ENCODE measurements at regions not wholly inside any gene's neighbourhood (a gene's known extent, or its start where the extent isn't known, plus 50 kb on each side); places are given as distances from the start of the nearest gene placed in this dataset.
"Not testable (repeated sequence)": the region's sequence is repeated elsewhere in the genome, so short reads cannot be mapped to it uniquely, and the experiment has no call there.

DNA sequence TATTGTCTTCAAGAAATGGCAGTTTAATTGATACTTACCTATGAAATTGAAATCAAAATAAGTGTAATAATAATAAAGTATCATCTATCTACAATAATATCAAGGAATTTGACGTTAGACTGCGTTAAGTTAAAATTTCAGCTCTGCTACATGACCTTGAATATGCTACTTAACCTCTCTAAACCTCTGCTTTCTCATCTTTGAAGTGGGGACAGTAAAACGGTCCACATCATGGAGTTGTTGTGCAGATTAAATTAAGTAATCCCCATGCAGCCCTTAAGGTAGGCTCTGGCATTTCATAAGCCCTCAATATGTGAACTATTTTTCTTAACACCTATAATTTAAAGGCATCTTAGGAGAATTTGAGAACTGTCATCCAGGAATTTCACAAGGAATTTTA is 252.4 kb upstream of the PHF14 start:
- intact Hi-C loops (cut with DNase I), result no loop called here
- DNase-seq, result no peak

GRCh38 chr7:10723832-10724231 is 249.8 kb upstream of the PHF14 start:
- DNase-seq, result no peak
- intact Hi-C loops (cut with DNase I), result no loop called here

DNA sequence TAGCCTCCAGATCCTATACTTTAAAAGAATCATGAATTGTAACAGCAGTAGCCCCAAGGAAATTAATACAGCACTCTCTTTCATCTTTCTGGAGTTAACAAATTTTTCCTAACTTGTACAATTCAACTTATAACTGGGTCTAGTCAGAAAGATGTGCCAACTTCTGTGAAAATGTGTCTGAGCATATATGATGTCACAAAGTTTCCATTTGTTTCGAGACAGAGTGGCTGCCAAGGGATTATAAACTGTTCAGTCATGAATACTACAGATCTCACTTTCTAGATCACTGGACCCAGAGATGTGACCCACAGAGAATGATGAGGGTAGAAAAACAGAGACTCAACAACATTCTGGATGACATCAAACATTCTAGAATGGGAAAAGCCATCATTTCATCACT is 249.2 kb upstream of the PHF14 start:
- no peak for DNase-seq
- intact Hi-C loops (cut with DNase I), result no loop called here

- intact Hi-C loops (cut with DNase I), result no loop called here
- no peak for DNase-seq
These were observed 246.0 kb upstream of the PHF14 start for GRCh38 chr7:10727636-10728035.

DNA sequence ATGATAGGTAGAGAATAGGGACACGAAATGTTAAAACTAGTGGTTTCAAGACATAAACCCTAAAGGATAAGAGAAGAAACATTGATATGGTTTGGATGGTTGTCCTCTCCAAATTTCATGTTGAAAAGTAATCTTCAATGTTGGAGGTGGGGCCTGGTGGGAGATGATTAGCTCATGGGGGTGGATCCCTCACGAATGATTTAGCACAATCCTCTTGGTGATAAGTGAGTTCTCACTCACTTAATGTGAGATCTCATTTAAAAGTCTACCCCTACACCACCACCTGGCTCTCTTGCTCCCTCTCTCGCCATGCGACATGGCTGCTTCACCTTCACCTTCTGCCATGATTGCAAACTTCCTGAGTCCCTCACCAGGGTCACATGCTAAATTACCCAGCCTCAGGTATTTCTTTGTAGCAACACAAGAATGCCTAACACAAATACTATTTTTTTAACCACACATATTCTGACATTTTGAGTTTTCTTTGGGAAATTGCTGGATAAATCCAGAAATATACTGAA is 242.4 kb upstream of the PHF14 start:
- intact Hi-C loops (cut with DNase I), result no loop called here
- no peak for DNase-seq

DNA sequence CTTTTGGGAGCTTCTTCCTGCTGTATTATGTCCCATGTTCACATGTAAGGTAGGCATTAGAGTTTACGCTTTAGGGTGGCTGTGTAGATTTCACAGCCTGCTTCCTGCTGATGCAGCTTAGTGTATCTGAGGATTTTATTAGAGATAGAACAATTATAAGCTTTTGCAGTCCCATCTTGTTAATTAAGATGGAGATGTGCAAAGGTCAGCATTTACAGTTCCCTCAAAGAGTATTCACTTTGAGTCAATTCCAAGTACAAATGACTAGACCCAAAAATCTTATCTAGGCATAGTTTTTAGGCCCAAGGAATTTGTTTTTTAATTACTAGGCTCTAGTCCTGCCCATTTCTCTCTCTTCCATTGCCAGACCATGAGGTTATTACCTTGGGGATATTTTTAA is 239.9 kb upstream of the PHF14 start:
- intact Hi-C loops (cut with DNase I), result no loop called here
- no peak for DNase-seq

GRCh38 chr7:10734595-10734994 is 239.1 kb upstream of the PHF14 start:
- intact Hi-C loops (cut with DNase I), result no loop called here
- no peak for DNase-seq

- DNase-seq, result no peak
- intact Hi-C loops (cut with DNase I), result no loop called here
These were observed 234.3 kb upstream of the PHF14 start for GRCh38 chr7:10739401-10739800.

DNA sequence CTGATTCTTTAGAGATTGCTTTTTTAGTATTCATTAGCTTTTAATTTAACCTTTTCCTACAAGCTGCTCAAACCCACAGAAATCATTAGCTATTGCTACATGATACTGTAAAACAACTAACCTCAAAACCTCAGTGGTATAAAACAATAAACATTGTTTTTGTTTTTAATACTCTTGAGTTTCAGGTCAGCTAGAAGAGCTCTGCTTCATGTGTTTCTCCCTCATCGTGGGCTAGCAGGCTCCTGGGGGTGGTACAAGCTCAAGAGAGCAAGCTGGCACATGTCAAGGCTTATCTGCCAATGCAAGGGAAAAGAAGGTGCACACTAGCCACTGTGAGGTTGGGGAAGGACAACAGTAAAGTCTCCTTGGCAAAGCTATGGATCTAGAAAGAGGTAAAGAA is 232.9 kb upstream of the PHF14 start:
- intact Hi-C loops (cut with DNase I), result no loop called here
- no peak for DNase-seq

DNA sequence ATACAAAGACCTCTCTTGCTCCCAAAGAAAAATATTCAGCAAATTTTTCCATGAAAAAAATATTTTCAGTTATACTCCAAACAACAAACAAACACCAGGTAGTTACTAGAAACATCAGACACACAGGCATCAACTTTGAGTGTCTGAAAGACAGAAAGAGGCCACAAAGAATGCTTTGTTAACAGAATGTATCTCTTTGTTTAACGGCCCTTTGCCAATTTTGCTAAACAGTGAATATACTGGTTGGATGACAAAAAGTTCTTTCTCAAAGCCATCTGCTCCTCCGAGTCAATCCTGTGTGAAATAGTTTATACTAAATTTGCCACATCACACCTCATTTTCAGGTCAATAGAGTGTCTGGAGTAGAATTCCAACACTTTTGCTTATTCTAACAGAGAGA is 216.7 kb upstream of the PHF14 start:
- DNase-seq, result peak in 3 of 42 donors; percentile 11 to 32 (median 26)
- intact Hi-C loops (cut with DNase I), result no loop called here

GRCh38 chr7:10759120-10759519 is 214.6 kb upstream of the PHF14 start:
- DNase-seq, result no peak
- intact Hi-C loops (cut with DNase I), result no loop called here

- intact Hi-C loops (cut with DNase I), result no loop called here
- DNase-seq, result no peak
These were observed 205.9 kb upstream of the PHF14 start for GRCh38 chr7:10767771-10768170.

DNA sequence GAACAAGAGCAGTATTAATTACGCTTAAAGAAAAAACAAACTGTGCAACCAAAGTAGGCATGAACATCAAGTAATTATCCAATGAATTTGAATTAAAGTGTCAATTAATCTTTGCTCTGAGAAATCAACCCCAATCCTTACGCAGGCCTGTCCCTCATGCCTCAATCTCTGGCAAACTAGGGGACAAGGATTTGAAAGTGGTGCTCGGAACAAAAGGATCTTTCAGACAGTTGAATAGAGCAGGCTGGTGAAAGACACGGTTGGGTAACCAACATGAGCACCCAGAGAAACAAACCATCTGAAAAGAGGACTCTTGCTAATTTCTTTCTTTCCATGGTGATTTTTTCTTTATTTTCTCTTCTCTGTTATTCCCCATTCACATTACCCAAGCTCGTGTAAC is 203.5 kb upstream of the PHF14 start:
- intact Hi-C loops (cut with DNase I), result no loop called here
- peak in 5 of 42 donors; percentile 8 to 27 (median 15) for DNase-seq

GRCh38 chr7:10773430-10773829 is 200.2 kb upstream of the PHF14 start:
- DNase-seq, result no peak
- intact Hi-C loops (cut with DNase I), result no loop called here

GRCh38 chr7:10779465-10780399 is 193.9 kb upstream of the PHF14 start:
- DNase-seq, result no peak
- intact Hi-C loops (cut with DNase I), result no loop called here

GRCh38 chr7:10780400-10780747 is 193.3 kb upstream of the PHF14 start:
- intact Hi-C loops (cut with DNase I), result no loop called here
- peak in 1 of 42 donors; percentile 3 for DNase-seq

DNA sequence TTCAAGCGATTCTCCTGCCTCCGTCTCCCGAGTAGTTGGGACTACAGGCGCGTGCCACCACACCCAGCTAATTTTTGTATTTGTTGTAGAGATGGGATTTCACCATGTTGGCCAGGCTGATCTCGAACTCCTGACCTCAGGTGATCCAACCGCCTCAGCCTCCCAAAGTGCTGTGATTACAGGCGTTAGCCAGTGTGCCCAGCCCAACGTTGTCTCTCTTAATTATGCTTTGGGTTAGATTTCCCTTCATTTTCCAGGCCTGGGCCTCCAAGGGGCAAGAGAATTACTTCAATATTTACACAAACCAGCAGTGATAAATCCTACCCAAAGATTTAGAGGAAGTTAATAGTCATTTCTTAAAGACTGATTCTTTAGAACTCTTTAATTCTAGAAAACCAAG is 186.7 kb upstream of the PHF14 start:
- intact Hi-C loops (cut with DNase I); DNase-seq: not testable (repeated sequence)

GRCh38 chr7:10789170-10789569 is 184.5 kb upstream of the PHF14 start:
- no peak for DNase-seq
- intact Hi-C loops (cut with DNase I), result no loop called here

- intact Hi-C loops (cut with DNase I), result no loop called here
- DNase-seq, result no peak
These were observed 182.8 kb upstream of the PHF14 start for GRCh38 chr7:10790910-10791309.

- intact Hi-C loops (cut with DNase I), result no loop called here
- DNase-seq, result no peak
These were observed 179.5 kb upstream of the PHF14 start for GRCh38 chr7:10793995-10794775.

Data from head of caudate nucleus (tissue), 42 donors.